Smooth muscle cell (in vitro differentiated cells): ENCODE measurements at regions not wholly inside any gene's neighbourhood (a gene's known extent, or its start where the extent isn't known, plus 50 kb on each side); places are given as distances from the start of the nearest gene placed in this dataset.
A peak's percentile ranks its signal among the peaks of the same experiment; 100 is the strongest.

ENCODE experiments used
- DNase-seq: peaks from one replicate; lab custom pipeline; 2025; ENCODE audit not compliant: unreplicated experiment; lab: John Stamatoyannopoulos, UW
- H2AFZ ChIP-seq: fragments of 200-600 bp; sonication (generic); 2 replicates; pipeline ENCODE4 v1.6.0; 2016; ENCODE audit warnings: antibody characterized with exemption, low read depth, mild to moderate bottlenecking
- H3F3A ChIP-seq: fragments of 200-600 bp; sonication (generic); 2 replicates; pipeline ENCODE4 v1.6.0; 2017; ENCODE audit warnings: antibody characterized with exemption, low read depth
- H3K27ac ChIP-seq: fragments of 200-600 bp; sonication (generic); 2 replicates; pipeline ENCODE4 v1.5.1; 2016; ENCODE audit warnings: low read depth, mild to moderate bottlenecking
- H3K27me3 ChIP-seq: fragments of 200-600 bp; sonication (generic); 2 replicates; pipeline ENCODE4 v1.6.1; 2016; ENCODE audit warnings: low read depth, mild to moderate bottlenecking
- H3K36me3 ChIP-seq: fragments of 200-600 bp; sonication (generic); 2 replicates; pipeline ENCODE4 v1.5.1; 2016; ENCODE audit warnings: low read depth
- H3K4me1 ChIP-seq: fragments of 200-600 bp; sonication (generic); 2 replicates; pipeline ENCODE4 v1.5.1; 2016; ENCODE audit warnings: low read depth
- H3K4me2 ChIP-seq: fragments of 200-600 bp; sonication (generic); 2 replicates; pipeline ENCODE4 v1.6.0; 2016; ENCODE audit warnings: mild to moderate bottlenecking
- H3K4me3 ChIP-seq: fragments of 200-600 bp; sonication (generic); 2 replicates; pipeline ENCODE4 v1.5.1; 2016; ENCODE audit warnings: mild to moderate bottlenecking
- H3K79me2 ChIP-seq: fragments of 200-600 bp; sonication (generic); 2 replicates; pipeline ENCODE4 v1.6.0; 2016; ENCODE audit warnings: low read depth, mild to moderate bottlenecking
- H3K9ac ChIP-seq: fragments of 200-600 bp; sonication (generic); 2 replicates; pipeline ENCODE4 v1.6.0; 2016; ENCODE audit warnings: low read depth
- H3K9me3 ChIP-seq: fragments of 200-600 bp; sonication (generic); replicated peaks from 2 replicates; pipeline ENCODE4 v1.5.1; 2016; ENCODE audit warnings: low read depth
- H4K20me1 ChIP-seq: fragments of 200-600 bp; sonication (generic); 2 replicates; pipeline ENCODE4 v1.6.0; 2016; ENCODE audit warnings: low read depth
- CTCF ChIP-seq: fragments of 200-600 bp; sonication (generic); IDR thresholded peaks from 2 replicates; pipeline ENCODE4 v1.5.1; 2017; ENCODE audit warnings: borderline replicate concordance, mild to moderate bottlenecking, antibody characterized with exemption; ENCODE audit not compliant: insufficient read depth, poor library complexity, severe bottlenecking
- WGBS: methylation state at CpG from one replicate; pipeline ENCODE4 v1.1.7; 2016; ENCODE audit warnings: low lambda C conversion rate; 5-methylcytosine and 5-hydroxymethylcytosine counted together

- Histone ChIP-seq H4K20me1 (no peaks in the 10 kb centered on the region), H3K79me2 (no peaks in the 10 kb centered on the region), H3K4me1 (no peaks in the 10 kb centered on the region), H3K27me3 (no peaks in the 10 kb centered on the region), H3K27ac (no peak overlapping the region), H3K4me2 (no peak overlapping the region), H3K36me3 (no peaks in the 10 kb centered on the region), H3F3A (no peaks in the 10 kb centered on the region), H2AFZ (no peak overlapping the region), H3K4me3 (no peak overlapping the region), H3K9ac (no peak overlapping the region), H3K9me3 (no peaks in the 10 kb centered on the region)
- no peak for TF ChIP-seq CTCF
- WGBS: 92% methylated on average over 2 of the region's 2 CpGs
- DNase-seq: no peak
Measured at GRCh38 chrX:113651306-113651705, 810.7 kb upstream of the AMOT start.

DNA sequence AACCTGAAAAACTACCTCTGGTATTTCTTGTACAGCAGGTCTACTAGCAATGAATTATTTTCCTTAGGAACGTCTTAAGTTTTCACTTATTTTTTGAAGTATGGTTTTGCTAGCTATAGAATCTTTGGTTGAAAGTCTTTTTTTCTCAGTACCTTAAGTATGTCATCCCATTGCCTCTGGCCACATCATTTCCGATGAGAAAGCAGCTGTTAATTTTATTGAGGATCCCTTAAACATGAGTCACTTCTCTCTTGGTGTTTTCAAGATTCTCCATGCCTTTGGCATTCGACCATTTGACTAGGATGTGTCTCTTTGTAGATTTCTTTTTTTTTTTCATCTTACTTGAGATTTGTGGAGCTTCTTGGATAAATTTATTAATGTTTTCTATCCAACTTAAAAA, 803.8 kb upstream of the AMOT start:
- TF ChIP-seq CTCF: no peak
- DNase-seq: no peak
- no peaks in the 10 kb centered on the region for H3F3A ChIP-seq
- no peaks in the 10 kb centered on the region for H3K4me1 ChIP-seq
- H3K27ac ChIP-seq: peak overlapping the region; percentile 75
- H3K4me3 ChIP-seq: no peak overlapping the region
- H2AFZ ChIP-seq: peak overlapping the region; percentile 29
- no peaks in the 10 kb centered on the region for H3K27me3 ChIP-seq
- H3K9me3 ChIP-seq: peaks cover 3% of the 10 kb centered on the region
- H4K20me1 ChIP-seq: no peaks in the 10 kb centered on the region
- WGBS: 28% methylated on average over 3 of the region's 3 CpGs
- no peak overlapping the region for H3K9ac ChIP-seq
- no peaks in the 10 kb centered on the region for H3K79me2 ChIP-seq
- peaks cover 4% of the 10 kb centered on the region for H3K36me3 ChIP-seq
- H3K4me2 ChIP-seq: no peak overlapping the region

DNA sequence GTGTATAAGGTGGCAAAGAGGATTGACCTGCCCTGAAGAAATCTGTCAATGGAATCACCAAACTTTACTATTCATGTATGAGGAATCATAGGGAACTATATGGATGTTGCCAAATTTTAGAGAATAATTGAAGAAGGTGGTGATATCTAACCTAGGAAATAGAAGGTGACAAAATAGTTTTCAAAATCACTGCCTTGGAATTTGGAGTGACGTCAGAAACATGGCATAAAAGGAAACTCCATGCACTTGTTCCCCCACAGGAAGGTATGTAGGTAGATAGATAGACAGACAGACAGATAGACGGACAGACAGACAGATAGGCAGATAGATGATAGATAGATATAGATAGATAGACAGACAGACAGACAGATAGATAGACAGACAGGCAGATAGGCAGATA, 793.9 kb upstream of the AMOT start:
- Histone ChIP-seq H3K27ac (no peak overlapping the region), H3K4me1 (peaks cover 9% of the 10 kb centered on the region), H3K9ac (no peak overlapping the region), H2AFZ (no peak overlapping the region), H4K20me1 (no peaks in the 10 kb centered on the region), H3K79me2 (no peaks in the 10 kb centered on the region), H3K27me3 (no peaks in the 10 kb centered on the region), H3K36me3 (no peaks in the 10 kb centered on the region), H3K4me3 (no peak overlapping the region), H3F3A (no peaks in the 10 kb centered on the region), H3K9me3 (peaks cover under 1% of the 10 kb centered on the region), H3K4me2 (no peak overlapping the region)
- DNase-seq: no peak
- TF ChIP-seq CTCF: no peak
- WGBS: 93% methylated on average over 2 of the region's 2 CpGs

DNA sequence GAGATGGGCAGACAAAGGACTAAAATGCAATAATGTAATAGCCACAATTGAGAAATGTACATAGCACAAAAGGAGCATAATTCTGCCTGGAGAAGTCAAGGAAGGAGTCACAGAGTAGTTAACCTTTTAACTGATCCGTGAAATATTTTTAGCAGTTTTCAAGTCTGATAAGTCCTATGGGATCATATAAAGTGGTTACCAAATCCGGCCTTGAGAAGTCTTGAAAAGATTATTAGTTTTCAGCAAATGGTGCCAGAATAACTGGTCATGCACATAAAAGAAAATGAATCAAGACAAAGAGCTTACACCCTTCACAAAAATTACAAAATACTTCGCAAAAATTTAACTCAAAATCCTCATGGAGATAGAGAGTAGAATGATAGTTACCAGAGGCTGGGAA, 788.7 kb upstream of the AMOT start:
- TF ChIP-seq CTCF: no peak
- Histone ChIP-seq H3K9me3 (no peaks in the 10 kb centered on the region), H3F3A (no peaks in the 10 kb centered on the region), H4K20me1 (no peaks in the 10 kb centered on the region), H3K79me2 (no peaks in the 10 kb centered on the region), H3K27me3 (no peaks in the 10 kb centered on the region), H3K4me3 (no peak overlapping the region), H3K4me2 (no peak overlapping the region), H3K4me1 (peaks cover 9% of the 10 kb centered on the region), H3K27ac (no peak overlapping the region), H2AFZ (no peak overlapping the region), H3K36me3 (no peaks in the 10 kb centered on the region), H3K9ac (no peak overlapping the region)
- DNase-seq: no peak
- 67% methylated on average over 3 of the region's 3 CpGs for WGBS
